ENCODE measurements at regions not wholly inside any gene's neighbourhood (a gene's known extent, or its start where the extent isn't known, plus 50 kb on each side); places are given as distances from the start of the nearest gene placed in this dataset.
"Not testable (repeated sequence)": the region's sequence is repeated elsewhere in the genome, so short reads cannot be mapped to it uniquely, and the experiment has no call there.

DNA sequence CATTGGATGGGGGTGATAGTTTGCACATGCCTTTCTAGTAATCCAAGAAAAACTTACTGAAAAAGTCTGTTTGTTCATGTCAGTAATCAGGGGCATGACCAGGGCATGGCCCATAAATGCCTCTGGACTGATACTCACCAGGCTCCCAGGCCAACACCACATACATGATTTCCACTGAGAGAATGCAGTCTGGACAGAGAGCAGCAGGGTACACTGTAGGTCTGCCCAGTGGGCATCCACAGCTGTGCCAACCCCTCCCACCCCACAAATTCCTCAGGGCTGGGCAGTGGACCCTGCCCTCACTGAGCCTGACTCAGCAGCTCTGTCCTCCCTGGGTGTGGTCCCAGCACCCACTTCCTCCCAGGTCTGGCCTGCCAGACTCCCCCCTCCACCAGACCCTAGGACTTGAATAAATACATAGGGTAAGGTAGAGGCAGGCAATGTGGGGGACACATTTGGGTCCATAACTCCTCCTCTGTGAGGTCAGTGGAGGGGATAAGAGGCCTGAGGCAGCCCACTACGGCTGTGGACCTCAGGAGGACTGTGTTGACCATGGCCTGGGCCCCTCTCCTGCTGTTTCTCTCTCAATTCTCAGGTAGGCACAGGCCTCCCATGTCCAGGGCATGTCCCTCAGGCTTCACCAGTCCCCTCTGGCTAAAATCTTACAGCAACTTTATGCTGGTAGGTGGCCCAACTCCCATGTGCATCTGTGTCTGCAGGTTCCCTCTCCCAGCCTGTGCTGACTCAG, 92.2 kb upstream of the TOP3B start:
- no peak for DNase-seq

DNA sequence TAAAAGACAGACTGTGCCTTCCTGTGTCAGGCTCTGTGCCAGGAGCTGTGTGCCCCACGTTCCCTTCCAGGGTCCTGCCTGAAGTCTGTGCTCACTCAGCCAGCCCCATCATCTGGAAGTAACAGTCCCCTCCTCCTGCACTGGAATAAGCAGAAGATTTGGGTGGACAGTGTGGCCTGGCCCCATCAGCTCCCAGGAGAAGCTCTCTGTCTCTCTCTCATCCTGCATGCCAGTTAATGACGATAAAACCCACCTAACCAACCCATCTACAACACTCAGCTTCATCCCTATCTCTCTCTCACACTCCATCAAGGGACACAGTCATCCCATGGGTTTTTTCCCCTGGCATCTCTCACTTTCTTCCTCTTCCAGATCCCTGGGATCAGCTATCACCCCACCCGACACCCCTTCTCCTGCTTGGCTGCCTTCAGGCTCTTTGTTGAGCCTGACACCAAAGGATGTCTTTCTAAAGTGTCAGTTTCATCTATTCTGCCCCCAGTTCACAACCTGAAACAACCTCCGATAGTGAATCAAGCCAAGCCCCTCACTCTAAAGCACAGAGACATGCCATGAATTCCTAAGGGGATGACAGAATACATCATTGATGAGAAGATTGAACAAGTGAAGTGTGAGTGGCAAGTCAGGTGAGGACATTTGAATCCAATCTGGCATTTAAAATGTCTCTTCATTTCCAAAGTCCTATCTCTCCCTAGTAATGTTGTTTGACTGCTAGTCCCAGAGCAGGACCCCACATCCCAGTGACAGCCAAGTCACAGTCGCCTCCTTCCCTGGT, 91.4 kb upstream of the TOP3B start:
- DNase-seq, result no peak

- no peak for DNase-seq
Measured at GRCh38 chr22:22072169-22072836, 89.7 kb upstream of the TOP3B start.

DNA sequence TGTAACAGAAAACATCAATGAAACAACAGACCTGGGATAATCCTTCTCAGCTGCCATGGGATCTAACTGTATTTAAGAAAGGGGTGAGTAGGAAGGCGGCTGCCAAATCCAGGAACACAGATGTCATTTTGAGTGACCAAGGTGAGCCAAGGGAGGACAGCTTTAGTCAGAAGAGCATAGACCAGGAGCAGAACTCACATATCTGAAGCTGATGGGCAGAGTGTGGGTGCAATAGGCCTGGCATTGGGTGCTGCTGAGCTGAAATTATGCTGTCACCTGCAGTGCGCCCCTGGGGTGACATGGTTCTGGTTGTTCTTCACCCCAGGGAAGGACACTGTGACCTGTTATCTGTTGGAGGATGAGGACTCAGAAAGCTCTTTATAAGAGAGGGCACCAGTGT, 88.9 kb upstream of the TOP3B start:
- no peak for DNase-seq

- DNase-seq, result no peak
Measured at GRCh38 chr22:22070371-22070824, 87.8 kb upstream of the TOP3B start.

GRCh38 chr22:22069450-22070370, 87.1 kb upstream of the TOP3B start:
- DNase-seq, result no peak

DNA sequence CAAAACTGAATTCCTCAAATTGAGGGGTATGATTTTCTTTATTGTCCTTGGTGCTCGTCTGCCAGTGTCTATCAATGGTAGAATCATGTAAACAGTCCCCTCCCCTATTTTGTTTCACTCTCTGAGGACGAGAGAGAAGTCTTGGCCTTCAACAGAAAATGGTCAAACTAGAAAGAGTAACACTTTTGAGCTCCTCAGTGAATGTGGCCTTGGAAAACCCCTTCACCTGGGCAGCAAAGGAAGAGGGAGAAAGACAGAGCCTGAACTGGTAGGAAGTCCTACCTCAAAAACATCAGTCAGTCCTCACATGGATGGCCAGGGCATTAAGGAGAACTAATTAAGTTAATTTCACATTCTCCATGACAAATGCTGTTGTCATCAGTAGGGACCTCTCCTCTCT, 86.1 kb upstream of the TOP3B start:
- DNase-seq, result no peak

DNA sequence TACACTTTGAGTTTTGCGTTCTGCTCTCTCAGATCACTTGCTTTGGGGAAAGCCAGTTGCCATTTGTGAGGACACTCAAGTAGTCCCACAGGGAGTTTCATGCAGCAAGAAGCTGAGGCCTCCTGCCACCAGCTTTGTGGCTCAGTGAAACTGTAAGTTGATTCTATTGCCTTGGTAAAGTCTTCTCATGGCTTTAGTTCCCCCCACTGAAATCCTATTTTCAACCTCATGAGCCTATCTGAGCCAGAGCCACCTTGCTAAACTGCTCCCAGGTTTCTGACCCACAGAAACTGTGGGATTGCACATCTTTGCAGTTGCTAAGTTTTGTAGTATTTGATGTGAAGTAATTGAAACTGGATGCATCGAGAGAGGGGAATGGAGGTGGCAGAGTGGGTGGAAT, 85.4 kb upstream of the TOP3B start:
- DNase-seq, result no peak

- DNase-seq, result no peak
Measured at GRCh38 chr22:22067192-22067591, 84.6 kb upstream of the TOP3B start.

DNA sequence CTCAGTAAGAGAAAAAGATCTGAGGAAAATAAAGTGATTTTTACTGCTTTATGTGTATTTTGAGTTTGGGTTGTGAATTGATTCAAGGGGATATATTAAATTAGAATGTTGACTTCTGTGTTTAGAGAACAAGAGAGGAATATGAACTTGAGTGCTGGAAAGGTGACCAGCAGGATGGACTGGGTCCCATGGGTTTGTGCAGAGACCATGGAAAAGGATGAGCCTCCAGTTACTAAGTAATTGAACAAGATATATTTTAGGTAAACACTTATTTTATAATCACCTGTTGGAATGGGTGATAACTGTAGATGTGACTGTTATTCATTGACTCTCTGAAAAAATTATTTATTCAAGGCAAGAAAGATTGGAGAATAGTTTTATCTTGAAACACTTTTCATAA, 82.0 kb upstream of the TOP3B start:
- no peak for DNase-seq

- DNase-seq, result no peak
Measured at GRCh38 chr22:22062306-22062793, 79.8 kb upstream of the TOP3B start.

DNA sequence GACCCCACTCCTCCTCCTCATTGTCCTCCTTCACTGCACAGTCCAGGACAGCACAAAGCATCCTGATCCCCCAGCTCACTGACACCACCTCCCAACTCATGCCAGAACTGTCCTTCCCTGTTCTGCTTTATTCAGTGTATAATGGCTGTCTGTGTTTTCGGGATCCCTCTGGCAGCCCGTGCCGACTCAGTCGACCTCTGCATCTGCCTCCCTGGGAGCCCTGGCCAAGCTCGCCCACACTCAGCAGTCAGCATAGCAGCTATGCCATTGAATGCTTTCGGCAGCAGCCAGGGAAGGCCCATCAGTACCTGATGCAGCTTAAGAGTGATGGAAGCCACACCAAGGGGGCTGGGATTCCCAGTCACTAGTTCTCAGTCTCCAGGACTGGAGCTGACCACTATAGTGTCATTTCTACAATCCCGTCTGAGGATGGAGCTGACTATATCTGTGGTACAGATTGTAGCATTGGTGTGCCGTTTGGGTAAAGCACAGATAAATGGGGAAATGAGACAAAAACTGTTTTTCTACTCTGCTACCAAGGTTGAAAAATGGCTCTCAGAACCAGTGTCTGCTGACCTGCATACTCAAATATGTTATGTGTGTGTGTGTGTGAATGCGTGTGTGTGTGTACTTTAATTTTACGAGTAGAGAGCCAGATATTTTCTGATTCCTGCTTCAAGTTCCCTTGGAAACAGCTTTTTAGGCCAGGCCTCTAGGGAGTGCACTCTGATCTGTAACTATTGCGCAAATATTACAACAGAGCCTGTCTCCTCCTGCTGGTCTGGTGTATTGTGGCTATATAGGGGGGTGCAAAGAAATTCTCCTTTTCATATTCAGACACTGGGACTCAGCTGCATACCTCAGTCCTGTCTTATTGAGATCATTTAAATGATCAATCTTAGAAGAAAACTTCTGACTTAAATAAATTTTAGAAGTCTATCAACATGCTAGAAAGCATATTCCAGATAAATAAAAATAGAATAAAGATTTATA, 78.8 kb upstream of the TOP3B start:
- no peak for DNase-seq

GRCh38 chr22:22060200-22061084, 77.9 kb upstream of the TOP3B start:
- DNase-seq, result peak; percentile 45

- no peak for DNase-seq
Measured at GRCh38 chr22:22059291-22060002, 76.9 kb upstream of the TOP3B start.

- no peak for DNase-seq
Measured at GRCh38 chr22:22058633-22059290, 76.2 kb upstream of the TOP3B start.

GRCh38 chr22:22057617-22058378, 75.2 kb upstream of the TOP3B start:
- DNase-seq, result no peak

DNA sequence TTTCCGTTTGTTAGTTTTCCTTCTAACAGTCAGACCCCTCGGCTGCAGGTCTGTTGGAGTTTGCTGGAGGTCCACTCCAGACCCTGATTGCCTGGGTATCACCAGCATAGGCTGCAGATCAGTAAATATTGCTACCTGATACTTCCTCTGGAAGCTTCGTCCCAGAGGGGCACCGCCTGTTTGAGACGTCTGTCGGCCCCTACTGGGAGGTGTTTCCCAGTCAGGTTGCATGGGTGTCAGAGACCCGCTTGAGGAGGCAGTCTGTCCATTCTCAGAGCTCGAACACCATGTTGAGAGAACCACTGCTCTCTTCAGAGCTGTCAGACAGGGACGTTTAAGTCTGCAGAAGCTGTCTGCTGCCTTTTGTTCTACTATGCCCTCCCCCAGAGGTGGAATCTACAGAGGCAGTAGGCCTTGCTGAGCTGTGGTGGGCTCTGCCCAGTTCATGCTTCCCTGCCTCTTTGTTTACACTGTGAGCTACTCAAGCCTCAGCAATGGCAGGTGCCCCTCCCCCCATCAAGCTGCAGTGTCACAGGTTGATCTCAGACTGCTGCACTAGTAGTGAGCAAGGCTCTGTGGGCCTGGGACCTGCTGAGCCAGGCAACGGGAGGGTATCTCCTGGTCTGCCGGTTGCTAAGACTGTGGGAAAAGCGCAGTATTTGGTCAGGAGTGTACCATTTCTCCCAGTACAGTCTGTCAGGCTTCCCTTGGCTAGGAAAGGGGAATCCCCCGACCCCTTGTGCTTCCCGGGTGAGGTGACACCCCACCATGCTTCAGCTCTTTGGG, 74.4 kb upstream of the TOP3B start:
- not testable (repeated sequence) for DNase-seq
